H9 (cell line): ENCODE measurements at regions not wholly inside any gene's neighbourhood (a gene's known extent, or its start where the extent isn't known, plus 50 kb on each side); places are given as distances from the start of the nearest gene placed in this dataset.

ENCODE experiments used
- DNase-seq: peaks from one replicate; pipeline ENCODE4 v3.0.0-alpha.2; 2017
- H2AFZ ChIP-seq: one replicate; pipeline ENCODE4 v1.6.1; 2013; ENCODE audit warnings: mild to moderate bottlenecking, low read length, control low read depth, moderate library complexity
- H2AK5ac ChIP-seq: 2 replicates; pipeline ENCODE4 v1.6.1; 2013; ENCODE audit warnings: low read length, control low read depth, mixed read lengths; ENCODE audit not compliant: insufficient read length
- H2BK120ac ChIP-seq: one replicate; pipeline ENCODE4 v1.6.1; 2013; ENCODE audit warnings: low read depth, mild to moderate bottlenecking, low read length, control low read depth, inconsistent platforms; ENCODE audit not compliant: poor library complexity, severe bottlenecking
- H2BK12ac ChIP-seq: 2 replicates; pipeline ENCODE4 v1.6.1; 2013; ENCODE audit warnings: low read length, control low read depth, mixed read lengths, low read depth; ENCODE audit not compliant: insufficient read length
- H2BK15ac ChIP-seq: 2 replicates; pipeline ENCODE4 v1.6.1; 2013; ENCODE audit warnings: low read depth, low read length, control low read depth
- H2BK20ac ChIP-seq: one replicate; pipeline ENCODE4 v1.6.1; 2013; ENCODE audit warnings: low read depth, mild to moderate bottlenecking, low read length, control low read depth, inconsistent platforms; ENCODE audit not compliant: poor library complexity, severe bottlenecking
- H2BK5ac ChIP-seq: 2 replicates; pipeline ENCODE4 v1.6.1; 2013; ENCODE audit warnings: low read length, control low read depth, mixed read lengths; ENCODE audit not compliant: insufficient read length
- H3K14ac ChIP-seq: 2 replicates; pipeline ENCODE4 v1.6.1; 2013; ENCODE audit warnings: low read length, control low read depth; ENCODE audit not compliant: insufficient read depth
- H3K18ac ChIP-seq: 2 replicates; pipeline ENCODE4 v1.6.1; 2013; ENCODE audit warnings: low read depth, mild to moderate bottlenecking, mixed read lengths, low read length, control low read depth; ENCODE audit not compliant: insufficient read length
- H3K23ac ChIP-seq: 2 replicates; pipeline ENCODE4 v1.6.1; 2013; ENCODE audit warnings: low read length, control low read depth, mixed read lengths, low read depth; ENCODE audit not compliant: insufficient read length
- H3K23me2 ChIP-seq: 2 replicates; pipeline ENCODE4 v1.6.1; 2013; ENCODE audit warnings: low read depth, mild to moderate bottlenecking, mixed read lengths, low read length, control low read depth; ENCODE audit not compliant: insufficient read length, poor library complexity, severe bottlenecking
- H3K27ac ChIP-seq: 2 replicates; pipeline ENCODE4 v1.5.1; 2013; ENCODE audit warnings: low read length, control low read depth, mixed read lengths, low read depth; ENCODE audit not compliant: insufficient read length
- H3K27me3 ChIP-seq: 2 replicates; pipeline ENCODE4 v1.6.1; 2013; ENCODE audit warnings: low read length, control low read depth, inconsistent platforms; ENCODE audit not compliant: insufficient read depth
- H3K4ac ChIP-seq: 2 replicates; pipeline ENCODE4 v1.6.1; 2013; ENCODE audit warnings: low read depth, mild to moderate bottlenecking, control low read depth, inconsistent platforms, low read length, moderate library complexity
- H3K4me1 ChIP-seq: 2 replicates; pipeline ENCODE4 v1.6.1; 2013; ENCODE audit warnings: low read length, control low read depth, inconsistent platforms; ENCODE audit not compliant: insufficient read depth
- H3K4me2 ChIP-seq: 2 replicates; pipeline ENCODE4 v1.6.1; 2013; ENCODE audit warnings: low read length, control low read depth, mixed read lengths; ENCODE audit not compliant: insufficient read length, insufficient read depth
- H3K56ac ChIP-seq: 2 replicates; pipeline ENCODE4 v1.6.1; 2013; ENCODE audit warnings: low read depth, mild to moderate bottlenecking, mixed read lengths, low read length, control low read depth; ENCODE audit not compliant: insufficient read length
- H3K79me1 ChIP-seq: 2 replicates; pipeline ENCODE4 v1.6.1; 2013; ENCODE audit warnings: low read depth, mild to moderate bottlenecking, moderate library complexity, low read length, control low read depth, inconsistent platforms; ENCODE audit not compliant: insufficient read depth, poor library complexity, severe bottlenecking
- H3K79me2 ChIP-seq: 2 replicates; pipeline ENCODE4 v1.6.1; 2013; ENCODE audit warnings: low read length, control low read depth, inconsistent platforms; ENCODE audit not compliant: insufficient read depth
- H3K9ac ChIP-seq: 2 replicates; pipeline ENCODE4 v1.6.1; 2013; ENCODE audit warnings: low read length, control low read depth, mixed read lengths; ENCODE audit not compliant: insufficient read length; ENCODE audit errors: extremely low read depth
- H3K9me3 ChIP-seq: one replicate; pipeline ENCODE4 v1.6.1; 2013; ENCODE audit warnings: low read depth, low read length, inconsistent platforms; ENCODE audit not compliant: control insufficient read depth
- H3T11ph ChIP-seq: one replicate; pipeline ENCODE4 v1.6.1; 2013; ENCODE audit warnings: mild to moderate bottlenecking, low read length, control low read depth, inconsistent platforms
- H4K20me1 ChIP-seq: one replicate; pipeline ENCODE4 v1.6.1; 2013; ENCODE audit not compliant: control insufficient read depth, insufficient read length, insufficient read depth
- H4K5ac ChIP-seq: 2 replicates; pipeline ENCODE4 v1.6.1; 2013; ENCODE audit warnings: low read depth, mild to moderate bottlenecking, mixed read lengths, low read length, control low read depth; ENCODE audit not compliant: insufficient read length
- H4K8ac ChIP-seq: replicated peaks from 2 replicates; pipeline ENCODE4 v1.6.1; 2013; ENCODE audit warnings: low read length, control low read depth, mixed read lengths, low read depth; ENCODE audit not compliant: insufficient read length
- H4K91ac ChIP-seq: 2 replicates; pipeline ENCODE4 v1.6.1; 2013; ENCODE audit warnings: low read depth, mild to moderate bottlenecking, moderate library complexity, mixed read lengths, low read length, control low read depth; ENCODE audit not compliant: insufficient read length
- H3K27ac Mint-ChIP-seq, 3 experiments: 2 replicates in 2 of 3; 3 replicates in 1 of 3; pipeline ENCODE4 v1.8.0; 2020 to 2021; ENCODE audit warnings: mixed read lengths in 3 of 3, mild to moderate bottlenecking in 1 of 3, moderate library complexity in 1 of 3
- H3K27me3 Mint-ChIP-seq: 2 replicates; pipeline ENCODE4 v1.8.0; 2021; ENCODE audit warnings: low read depth, mild to moderate bottlenecking, moderate library complexity, mixed read lengths
- H3K36me3 Mint-ChIP-seq, 3 experiments: 2 replicates in 2 of 3; 3 replicates in 1 of 3; pipeline ENCODE4 v1.8.0; 2020 to 2021; ENCODE audit warnings: low read depth in 3 of 3, mixed read lengths in 3 of 3; ENCODE audit not compliant: insufficient read depth in 1 of 3
- H3K4me1 Mint-ChIP-seq, 2 experiments: 2 replicates each; pipeline ENCODE4 v1.8.0; 2020; ENCODE audit warnings: mixed read lengths in 2 of 2
- H3K4me3 Mint-ChIP-seq, 2 experiments: 2 replicates in 1 of 2; 3 replicates in 1 of 2; pipeline ENCODE4 v1.8.0; 2020 to 2021; ENCODE audit warnings: mild to moderate bottlenecking in 2 of 2, mixed read lengths in 2 of 2, moderate library complexity in 1 of 2
- H3K9me3 Mint-ChIP-seq, 2 experiments: 2 replicates in 1 of 2; 3 replicates in 1 of 2; pipeline ENCODE4 v1.8.0; 2020; ENCODE audit warnings: mild to moderate bottlenecking in 2 of 2, mixed read lengths in 2 of 2, moderate library complexity in 1 of 2
- WGBS: extraction: QIAGEN DNeasy Blood & Tissue Kit; methylation state at CpG from one replicate; pipeline ENCODE4 v1.1.7; 2013; ENCODE audit warnings: missing lambda C conversion rate, low lambda C conversion rate, mixed read lengths; ENCODE audit not compliant: insufficient read length; ENCODE audit errors: extremely low coverage; 5-methylcytosine and 5-hydroxymethylcytosine counted together
- TF ChIP-seq, protein P1 (sequence below): fragments of 200-600 bp; sonication (generic); conservative IDR thresholded peaks from 3 replicates; pipeline ENCODE4 v1.8.0; 2021; ENCODE audit warnings: antibody characterized with exemption, mild to moderate bottlenecking

- no peak overlapping the region for H3K14ac ChIP-seq
- H3K36me3 Mint-ChIP-seq = peaks cover 6 to 16% (median 6%) of the 10 kb centered on the region in 3 experiments; a peak in 5 of 7 replicates
- H2BK120ac ChIP-seq = no peak overlapping the region
- H3K9me3 ChIP-seq = no peaks in the 10 kb centered on the region
- H3K4me1 ChIP-seq = no peaks in the 10 kb centered on the region
- no peak overlapping the region for H4K8ac ChIP-seq
- no peak overlapping the region for H2BK20ac ChIP-seq
- 0 out of 2 replicates have a peak, but pooled peaks cover 1% of the 10 kb centered on the region for H3K79me2 ChIP-seq
- H3K4me2 ChIP-seq = no peak overlapping the region
- no peak overlapping the region for H3K27ac ChIP-seq
- no peak overlapping the region for H3K9ac ChIP-seq
- no peak overlapping the region for H2BK12ac ChIP-seq
- no peak overlapping the region for H3K4ac ChIP-seq
- H3K9me3 Mint-ChIP-seq = peaks cover 11 to 15% of the 10 kb centered on the region in 2 experiments
- TF ChIP-seq, protein P1, sequence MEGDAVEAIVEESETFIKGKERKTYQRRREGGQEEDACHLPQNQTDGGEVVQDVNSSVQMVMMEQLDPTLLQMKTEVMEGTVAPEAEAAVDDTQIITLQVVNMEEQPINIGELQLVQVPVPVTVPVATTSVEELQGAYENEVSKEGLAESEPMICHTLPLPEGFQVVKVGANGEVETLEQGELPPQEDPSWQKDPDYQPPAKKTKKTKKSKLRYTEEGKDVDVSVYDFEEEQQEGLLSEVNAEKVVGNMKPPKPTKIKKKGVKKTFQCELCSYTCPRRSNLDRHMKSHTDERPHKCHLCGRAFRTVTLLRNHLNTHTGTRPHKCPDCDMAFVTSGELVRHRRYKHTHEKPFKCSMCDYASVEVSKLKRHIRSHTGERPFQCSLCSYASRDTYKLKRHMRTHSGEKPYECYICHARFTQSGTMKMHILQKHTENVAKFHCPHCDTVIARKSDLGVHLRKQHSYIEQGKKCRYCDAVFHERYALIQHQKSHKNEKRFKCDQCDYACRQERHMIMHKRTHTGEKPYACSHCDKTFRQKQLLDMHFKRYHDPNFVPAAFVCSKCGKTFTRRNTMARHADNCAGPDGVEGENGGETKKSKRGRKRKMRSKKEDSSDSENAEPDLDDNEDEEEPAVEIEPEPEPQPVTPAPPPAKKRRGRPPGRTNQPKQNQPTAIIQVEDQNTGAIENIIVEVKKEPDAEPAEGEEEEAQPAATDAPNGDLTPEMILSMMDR = no peak
- H2BK15ac ChIP-seq = no peak overlapping the region
- H3K23me2 ChIP-seq = no peaks in the 10 kb centered on the region
- WGBS = no CpG with 5 or more reads among the region's 4 CpGs
- H2AK5ac ChIP-seq = no peak overlapping the region
- no peak overlapping the region for H2AFZ ChIP-seq
- DNase-seq = no peak
- H3K56ac ChIP-seq = no peak overlapping the region
- no peaks in the 10 kb centered on the region for H3K4me1 Mint-ChIP-seq
- no peak overlapping the region for H3K18ac ChIP-seq
- H2BK5ac ChIP-seq = no peak overlapping the region
- no peak overlapping the region for H3K27ac Mint-ChIP-seq
- H3K23ac ChIP-seq = no peak overlapping the region
- H3K79me1 ChIP-seq = no peaks in the 10 kb centered on the region
- no peak overlapping the region for H3T11ph ChIP-seq
- H4K20me1 ChIP-seq = no peaks in the 10 kb centered on the region
- H4K91ac ChIP-seq = no peak overlapping the region
- no peak overlapping the region for H3K4me3 Mint-ChIP-seq
- no peak overlapping the region for H4K5ac ChIP-seq
- no peaks in the 10 kb centered on the region for H3K27me3 ChIP-seq
- H3K27me3 Mint-ChIP-seq = no peaks in the 10 kb centered on the region
Measured at GRCh38 chr19:31525610-31526147, 176.4 kb upstream of the TSHZ3 start.
